K562 (cell line): ENCODE measurements at regions not wholly inside any gene's neighbourhood (a gene's known extent, or its start where the extent isn't known, plus 50 kb on each side); places are given as distances from the start of the nearest gene placed in this dataset.

Experiments
- ATAC-seq: fragments of 200-7000 bp; cut with Tn5 transposase; 3 replicates; pipeline ENCODE4 v1.9.1; 2020; ENCODE audit warnings: moderate library complexity
- BruUV-seq: library from RNA; stranded (reverse); fragments of 400-500 nt; replicated peaks from 2 replicates; lab custom pipeline; 2021; lab: Mats Ljungman, UMichigan
- CTCF ChIA-PET: fragments of 300-600 bp; formaldehyde crosslinking; extraction: SDS; loops from one replicate; lab custom pipeline; 2021; ENCODE audit warnings: low intra/inter-chr PET ratio; lab: Yijun Ruan, JAX
- POLR2A ChIA-PET: fragments of 300-600, 350-650 bp; sonication (Branson Sonifier 250); formaldehyde crosslinking; extraction: SDS; loops from one replicate; lab custom pipeline; 2021; ENCODE audit warnings: antibody characterized with exemption, inconsistent platforms; lab: Yijun Ruan, JAX
- DNase-seq, 4 experiments: peaks; one replicate each; pipeline versions ENCODE4 v3.0.0 to v3.0.0-alpha.2; 2011 to 2018; ENCODE audit warnings: low spot score in 3 of 4, mixed read lengths in 3 of 4; ENCODE audit errors: extremely low read depth in 1 of 4
- FAIRE-seq: peaks from 2 replicates; lab custom pipeline; 2011; peaks lifted over from hg19 to GRCh38; lab: Jason Lieb, UNC
- H2AFZ ChIP-seq: 2 replicates; pipeline ENCODE4 v1.6.0; 2011; ENCODE audit warnings: low read depth, low read length, control low read depth, inconsistent platforms
- H3K27ac ChIP-seq: fragments of 200-600 bp; 3 replicates; pipeline ENCODE4 v1.8.0; 2011; ENCODE audit warnings: low read depth, mild to moderate bottlenecking, control low read depth, inconsistent platforms, low read length, moderate library complexity, mixed read lengths; ENCODE audit errors: extremely low read depth
- H3K27me3 ChIP-seq, 2 experiments: fragments of 300-600 bp in 1 of 2; 2 replicates in 1 of 2; 3 replicates in 1 of 2; pipeline versions ENCODE4 v1.6.0 to v1.8.0; 2011; ENCODE audit warnings: inconsistent platforms in 2 of 2, low read length in 2 of 2, mild to moderate bottlenecking in 1 of 2, mixed read lengths in 1 of 2, moderate library complexity in 1 of 2; ENCODE audit not compliant: control insufficient read depth in 2 of 2, insufficient read depth in 2 of 2
- H3K36me3 ChIP-seq: fragments of 300-600 bp; 3 replicates; pipeline ENCODE4 v1.8.0; 2011; ENCODE audit warnings: mild to moderate bottlenecking, low read length, inconsistent platforms; ENCODE audit not compliant: control insufficient read depth, insufficient read depth
- H3K4me1 ChIP-seq, 2 experiments: fragments of 200-600 bp in 1 of 2; replicated peaks in 1 of 2; 2 replicates in 1 of 2; 3 replicates in 1 of 2; pipeline versions ENCODE4 v1.5.1 to v1.8.0; 2011; ENCODE audit warnings: inconsistent platforms in 2 of 2, low read length in 2 of 2, mild to moderate bottlenecking in 1 of 2, mixed read lengths in 1 of 2, moderate library complexity in 1 of 2; ENCODE audit not compliant: control insufficient read depth in 2 of 2, insufficient read depth in 2 of 2
- H3K4me2 ChIP-seq: 2 replicates; pipeline ENCODE4 v1.6.1; 2011; ENCODE audit warnings: low read length, control low read depth, inconsistent platforms, mixed read lengths; ENCODE audit not compliant: insufficient read depth
- H3K4me3 ChIP-seq: fragments of 200-600 bp; sonication (generic), shearing (Covaris generic); 2 replicates; pipeline ENCODE4 v1.5.1; 2016; ENCODE audit warnings: control low read depth, inconsistent platforms
- H3K79me2 ChIP-seq: fragments of 200-600 bp; 3 replicates; pipeline ENCODE4 v1.8.0; 2011; ENCODE audit warnings: low read length, inconsistent platforms; ENCODE audit not compliant: control insufficient read depth, insufficient read depth
- H3K9ac ChIP-seq, 2 experiments: 2 replicates each; pipeline versions ENCODE4 v1.6.0 to v1.6.1; 2011; ENCODE audit warnings: low read depth in 2 of 2, low read length in 2 of 2, control low read depth in 1 of 2, inconsistent platforms in 1 of 2, mild to moderate bottlenecking in 1 of 2, mixed read lengths in 1 of 2; ENCODE audit not compliant: insufficient read depth in 1 of 2
- H3K9me1 ChIP-seq: one replicate; pipeline ENCODE4 v1.6.0; 2011; ENCODE audit warnings: inconsistent platforms, mild to moderate bottlenecking, low read length, moderate library complexity; ENCODE audit not compliant: control insufficient read depth, insufficient read depth
- H3K9me3 ChIP-seq: replicated peaks from 2 replicates; pipeline ENCODE4 v1.5.1; 2011; ENCODE audit warnings: low read depth, low read length, inconsistent platforms; ENCODE audit not compliant: control insufficient read depth, insufficient read depth
- H4K20me1 ChIP-seq: replicated peaks from 2 replicates; pipeline ENCODE4 v1.6.1; 2011; ENCODE audit warnings: low read length, inconsistent platforms, mixed read lengths; ENCODE audit not compliant: control insufficient read depth, insufficient read depth
- COPS2 ChIP-seq: fragments of 450-650 bp; conservative IDR thresholded peaks from 2 replicates; pipeline ENCODE4 v1.6.1; 2016; ENCODE audit warnings: mild to moderate bottlenecking, moderate library complexity
- ELF2 ChIP-seq: fragments of 250-450 bp; sonication (Bioruptor Pico); IDR thresholded peaks from 2 replicates; pipeline ENCODE4 v1.5.0; 2021; ENCODE audit warnings: mild to moderate bottlenecking
- ESRRA ChIP-seq: fragments of 450-650 bp; IDR thresholded peaks from 2 replicates; pipeline ENCODE4 v1.6.1; 2014; ENCODE audit warnings: low read depth, mild to moderate bottlenecking, moderate library complexity, borderline replicate concordance
- ESRRB ChIP-seq: fragments of 250-450 bp; sonication (Bioruptor Pico); IDR thresholded peaks from 2 replicates; pipeline ENCODE4 v1.5.0; 2020; ENCODE audit warnings: mild to moderate bottlenecking, moderate library complexity, borderline replicate concordance
- HNRNPL ChIP-seq: fragments of 200-400 bp; formaldehyde crosslinking; IDR thresholded peaks from 2 replicates; pipeline ENCODE4 v1.6.1; 2017; ENCODE audit warnings: low read depth, mild to moderate bottlenecking, low read length
- KDM2B ChIP-seq: fragments of 250-450 bp; sonication (Bioruptor Pico); IDR thresholded peaks from 2 replicates; pipeline ENCODE4 v1.8.0; 2021; ENCODE audit warnings: mild to moderate bottlenecking, moderate library complexity
- PHB2 ChIP-seq: fragments of 450-650 bp; IDR thresholded peaks from 2 replicates; pipeline ENCODE4 v1.6.1; 2017; ENCODE audit warnings: low read depth
- RFX5 ChIP-seq: IDR thresholded peaks from 2 replicates; pipeline ENCODE4 v1.6.1; 2011; ENCODE audit warnings: low read depth, mild to moderate bottlenecking, improper control_type of control experiment, low read length
- SIX5 ChIP-seq, 2 experiments: IDR thresholded peaks; 2 replicates each; pipeline ENCODE4 v1.6.1; 2011; ENCODE audit warnings: low read length in 2 of 2, borderline replicate concordance in 1 of 2, low read depth in 1 of 2, mild to moderate bottlenecking in 1 of 2, moderate library complexity in 1 of 2; ENCODE audit not compliant: insufficient read depth in 1 of 2
- TBL1XR1 ChIP-seq, 2 experiments: IDR thresholded peaks; 2 replicates each; pipeline ENCODE4 v1.6.1; 2012; ENCODE audit warnings: improper control_type of control experiment in 2 of 2, low read length in 2 of 2, mild to moderate bottlenecking in 1 of 2
- YY1 ChIP-seq, 3 experiments: IDR thresholded peaks; 2 replicates each; pipeline ENCODE4 v1.6.1; 2011; ENCODE audit warnings: low read length in 2 of 3, mild to moderate bottlenecking in 2 of 3, moderate library complexity in 2 of 3, borderline replicate concordance in 1 of 3, control low read depth in 1 of 3, low read depth in 1 of 3; ENCODE audit not compliant: insufficient read depth in 3 of 3, insufficient replicate concordance in 2 of 3, control insufficient read depth in 1 of 3, insufficient read length in 1 of 3; ENCODE audit errors: extremely low read depth in 1 of 3
- ZNF551 ChIP-seq: fragments of 250-450 bp; sonication (Bioruptor Pico); IDR thresholded peaks from 2 replicates; pipeline ENCODE4 v1.5.0; 2021; ENCODE audit warnings: mild to moderate bottlenecking, moderate library complexity
- WGBS: fragments of 100-300 bp; shearing (Covaris generic); methylation state at CpG from one replicate; pipeline ENCODE4 v1.1.6; 2016; ENCODE audit warnings: low coverage, mixed read lengths; ENCODE audit not compliant: insufficient coverage; ENCODE audit errors: missing lambda C conversion rate; 5-methylcytosine and 5-hydroxymethylcytosine counted together
- in situ Hi-C: fragments of 300-500 bp; cut with MboI; formaldehyde crosslinking; loops from 4 replicates; pipeline ENCODE4 v1.15.0; 2018; ENCODE audit warnings: inconsistent platforms, mixed read lengths
- intact Hi-C: fragments of 100-400 bp; cut with micrococcal nuclease; formaldehyde crosslinking; loops from 2 replicates; pipeline ENCODE4 v1.14.2; 2022
- TF ChIP-seq, protein P1 (sequence below): IDR thresholded peaks from 2 replicates; pipeline ENCODE4 v1.6.1; 2011; ENCODE audit not compliant: insufficient read length; ENCODE audit errors: extremely low read depth
- TF ChIP-seq, protein P2 (sequence below): IDR thresholded peaks from 2 replicates; pipeline ENCODE4 v1.6.1; 2014; ENCODE audit warnings: antibody characterized with exemption

DNA sequence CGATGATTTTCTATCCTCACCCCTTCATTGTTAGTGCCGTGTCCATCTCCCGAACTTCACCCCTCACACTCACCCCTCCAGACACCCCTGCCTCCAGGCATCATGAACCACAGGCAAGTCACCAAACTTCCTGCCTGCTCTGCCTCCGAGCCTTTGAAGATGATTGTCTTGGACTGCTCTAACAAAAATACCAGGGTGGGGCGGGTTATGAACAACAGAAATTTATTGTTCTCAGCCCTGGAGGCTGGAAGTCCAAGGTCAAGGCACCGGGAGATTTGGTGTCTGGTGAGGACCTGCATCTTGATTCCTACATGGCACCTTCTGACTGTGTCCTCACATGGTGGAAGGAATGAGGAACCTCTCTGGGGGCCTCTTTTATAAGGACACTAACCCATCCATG lies 1508.3 kb downstream of the TBC1D22A start:
- Histone ChIP-seq H3K9ac (no peak overlapping the region), H3K9me1 (no peaks in the 10 kb centered on the region), H3K4me1 (peaks cover 0 to 3% of the 10 kb centered on the region in 2 experiments; a peak in 1 of 5 replicates), H3K9me3 (no peaks in the 10 kb centered on the region)
- POLR2A ChIA-PET: no interaction called here
- no peak for FAIRE-seq
- TF ChIP-seq ZNF551: no peak
- no peak for TF ChIP-seq COPS2
- no peak for TF ChIP-seq HNRNPL
- TF ChIP-seq KDM2B (CRISPR knock-in tag): no peak
- no peak for TF ChIP-seq TBL1XR1 (IDR thresholded peaks at IDR 0.05; ENCODE audit: low read length in 2 of 2)
- no peak for TF ChIP-seq ESRRB (CRISPR knock-in tag)
- no peak for TF ChIP-seq RFX5
- TF ChIP-seq, protein P1, sequence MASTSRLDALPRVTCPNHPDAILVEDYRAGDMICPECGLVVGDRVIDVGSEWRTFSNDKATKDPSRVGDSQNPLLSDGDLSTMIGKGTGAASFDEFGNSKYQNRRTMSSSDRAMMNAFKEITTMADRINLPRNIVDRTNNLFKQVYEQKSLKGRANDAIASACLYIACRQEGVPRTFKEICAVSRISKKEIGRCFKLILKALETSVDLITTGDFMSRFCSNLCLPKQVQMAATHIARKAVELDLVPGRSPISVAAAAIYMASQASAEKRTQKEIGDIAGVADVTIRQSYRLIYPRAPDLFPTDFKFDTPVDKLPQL: no peak
- no peak for TF ChIP-seq YY1 (IDR thresholded peaks at IDR 0.05; ENCODE audit: borderline replicate concordance in 1 of 3, control insufficient read depth in 1 of 3, extremely low read depth in 1 of 3, insufficient read depth in 3 of 3, insufficient read length in 1 of 3, insufficient replicate concordance in 2 of 3, low read depth in 1 of 3, low read length in 2 of 3)
- no peak for TF ChIP-seq PHB2
- no peak for TF ChIP-seq SIX5 (IDR thresholded peaks at IDR 0.05; ENCODE audit: borderline replicate concordance in 1 of 2, insufficient read depth in 1 of 2, low read depth in 1 of 2, low read length in 2 of 2)
- TF ChIP-seq, protein P2, sequence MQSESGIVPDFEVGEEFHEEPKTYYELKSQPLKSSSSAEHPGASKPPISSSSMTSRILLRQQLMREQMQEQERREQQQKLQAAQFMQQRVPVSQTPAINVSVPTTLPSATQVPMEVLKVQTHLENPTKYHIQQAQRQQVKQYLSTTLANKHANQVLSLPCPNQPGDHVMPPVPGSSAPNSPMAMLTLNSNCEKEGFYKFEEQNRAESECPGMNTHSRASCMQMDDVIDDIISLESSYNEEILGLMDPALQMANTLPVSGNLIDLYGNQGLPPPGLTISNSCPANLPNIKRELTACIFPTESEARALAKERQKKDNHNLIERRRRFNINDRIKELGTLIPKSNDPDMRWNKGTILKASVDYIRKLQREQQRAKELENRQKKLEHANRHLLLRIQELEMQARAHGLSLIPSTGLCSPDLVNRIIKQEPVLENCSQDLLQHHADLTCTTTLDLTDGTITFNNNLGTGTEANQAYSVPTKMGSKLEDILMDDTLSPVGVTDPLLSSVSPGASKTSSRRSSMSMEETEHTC: no peak
- no peak for TF ChIP-seq ELF2
- no peak for TF ChIP-seq ESRRA
- TF ChIP-seq, all 486 proteins: peak for 0
- Histone ChIP-seq H3K4me2 (no peak overlapping the region), H3K4me3 (no peak overlapping the region), H4K20me1 (no peaks in the 10 kb centered on the region), H3K79me2 (no peaks in the 10 kb centered on the region), H3K27ac (no peak overlapping the region), H2AFZ (no peak overlapping the region), H3K36me3 (no peaks in the 10 kb centered on the region), H3K27me3 (peaks cover 0 to 17% of the 10 kb centered on the region in 2 experiments; a peak in 1 of 5 replicates)
- no TSS peak for BruUV-seq
- intact Hi-C loops: no loop called here
- no peak for ATAC-seq
- DNase-seq: no peak
- in situ Hi-C loops: no loop called here
- CTCF ChIA-PET: no interaction called here
- 0% methylated on average over 3 of the region's 6 CpGs for WGBS
